HL-60 (cell line): ENCODE measurements at regions not wholly inside any gene's neighbourhood (a gene's known extent, or its start where the extent isn't known, plus 50 kb on each side); places are given as distances from the start of the nearest gene placed in this dataset.

Experiments used
- DNase-seq, 2 experiments: peaks; one replicate each; pipeline ENCODE4 v3.0.0-alpha.2; 2010 to 2020; ENCODE audit warnings: low read depth in 1 of 2, low spot score in 1 of 2
- H3K27ac ChIP-seq: fragments of 250-450 bp; sonication (Bioruptor Pico); replicated peaks from 2 replicates; pipeline ENCODE4 v1.5.1; 2020; ENCODE audit warnings: mild to moderate bottlenecking, moderate library complexity
- H3K27me3 ChIP-seq: fragments of 250-450 bp; sonication (Bioruptor Pico); 2 replicates; pipeline ENCODE4 v1.5.1; 2021; ENCODE audit warnings: mild to moderate bottlenecking, moderate library complexity; ENCODE audit not compliant: insufficient read depth, poor library complexity, severe bottlenecking
- H3K4me3 ChIP-seq: replicated peaks from 2 replicates; pipeline ENCODE4 v1.5.1; 2011; ENCODE audit warnings: mild to moderate bottlenecking, control low read depth, low read length; ENCODE audit not compliant: insufficient read depth
- CTCF ChIP-seq: IDR thresholded peaks from one replicate; pipeline ENCODE4 v1.5.1; 2011; ENCODE audit warnings: low read length, control low read depth, inconsistent platforms; ENCODE audit not compliant: insufficient read depth
- GABPA ChIP-seq: IDR thresholded peaks from 2 replicates; pipeline ENCODE4 v1.6.1; 2012; ENCODE audit warnings: low read depth
- POLR2AphosphoS5 ChIP-seq: IDR thresholded peaks from 2 replicates; pipeline ENCODE4 v1.6.1; 2012; ENCODE audit warnings: low read depth
- REST ChIP-seq: IDR thresholded peaks from 2 replicates; pipeline ENCODE4 v1.6.1; 2012; ENCODE audit warnings: low read depth; ENCODE audit not compliant: insufficient replicate concordance
- SPI1 ChIP-seq: IDR thresholded peaks from 2 replicates; pipeline ENCODE4 v1.6.1; 2012; ENCODE audit warnings: low read depth, mild to moderate bottlenecking, borderline replicate concordance

- H3K27ac ChIP-seq = no peak overlapping the region
- no peak for DNase-seq
- TF ChIP-seq REST (no peak), GABPA (no peak), POLR2AphosphoS5 (no peak), CTCF (no peak), SPI1 (no peak)
- H3K4me3 ChIP-seq = no peak overlapping the region
- H3K27me3 ChIP-seq = peaks cover 2% of the 10 kb centered on the region
Measured at GRCh38 chr11:110856340-110856739, 144.1 kb upstream of the ARHGAP20 start.

- no peak for DNase-seq
- H3K27me3 ChIP-seq = peaks cover 2% of the 10 kb centered on the region
- H3K4me3 ChIP-seq = no peak overlapping the region
- no peak overlapping the region for H3K27ac ChIP-seq
- TF ChIP-seq REST = no peak
- no peak for TF ChIP-seq GABPA
- TF ChIP-seq CTCF = no peak
- no peak for TF ChIP-seq SPI1
- TF ChIP-seq POLR2AphosphoS5 = no peak
Measured at GRCh38 chr11:110855191-110855590, 143.0 kb upstream of the ARHGAP20 start.

GRCh38 chr11:110852921-110853490 lies 140.8 kb upstream of the ARHGAP20 start:
- TF ChIP-seq REST (no peak), GABPA (no peak), SPI1 (no peak), CTCF (no peak), POLR2AphosphoS5 (no peak)
- no peak for DNase-seq
- Histone ChIP-seq H3K27me3 (peaks cover 2% of the 10 kb centered on the region), H3K4me3 (no peak overlapping the region), H3K27ac (no peak overlapping the region)
